H1 (cell line): ENCODE measurements at regions not wholly inside any gene's neighbourhood (a gene's known extent, or its start where the extent isn't known, plus 50 kb on each side); places are given as distances from the start of the nearest gene placed in this dataset.

Source experiments
- CTCF ChIA-PET: fragments of 300-600 bp; sonication (Branson Sonifier 250); formaldehyde crosslinking; loops from one replicate; lab custom pipeline; 2021; ENCODE audit not compliant: partially characterized antibody; lab: Charles Lee
- POLR2A ChIA-PET: fragments of 300-600 bp; sonication (Branson Sonifier 250); formaldehyde crosslinking; loops from one replicate; lab custom pipeline; 2021; ENCODE audit warnings: inconsistent platforms; ENCODE audit not compliant: partially characterized antibody; lab: Charles Lee
- DNase-seq, 2 experiments: peaks; one replicate each; pipeline versions ENCODE4 v3.0.0 to v3.0.0-alpha.2; 2010 to 2022; ENCODE audit warnings: low spot score in 2 of 2, low read depth in 1 of 2, mixed read lengths in 1 of 2
- FAIRE-seq: peaks from 2 replicates; lab custom pipeline; 2011; peaks lifted over from hg19 to GRCh38; lab: Jason Lieb, UNC
- H2AFZ ChIP-seq: 2 replicates; pipeline ENCODE4 v1.8.1; 2012; ENCODE audit warnings: low read length, inconsistent platforms
- H2AK5ac ChIP-seq: 2 replicates; pipeline ENCODE4 v1.6.1; 2013; ENCODE audit warnings: low read depth, low read length
- H2BK120ac ChIP-seq: replicated peaks from 2 replicates; pipeline ENCODE3; 2013; ENCODE audit warnings: low read depth, low read length, inconsistent platforms
- H2BK12ac ChIP-seq: 2 replicates; pipeline ENCODE4 v1.6.1; 2013; ENCODE audit warnings: low read depth, low read length
- H2BK15ac ChIP-seq: 2 replicates; pipeline ENCODE4 v1.6.1; 2013; ENCODE audit warnings: low read length
- H2BK20ac ChIP-seq: 2 replicates; pipeline ENCODE4 v1.6.1; 2013; ENCODE audit warnings: low read length
- H2BK5ac ChIP-seq: 2 replicates; pipeline ENCODE4 v1.6.1; 2013; ENCODE audit warnings: low read depth, low read length
- H3K14ac ChIP-seq: 2 replicates; pipeline ENCODE4 v1.6.1; 2013; ENCODE audit warnings: inconsistent platforms; ENCODE audit not compliant: insufficient read length
- H3K18ac ChIP-seq: 2 replicates; pipeline ENCODE4 v1.6.1; 2013; ENCODE audit warnings: low read length; ENCODE audit errors: extremely low read depth
- H3K23ac ChIP-seq: 2 replicates; pipeline ENCODE4 v1.6.1; 2013; ENCODE audit warnings: inconsistent platforms; ENCODE audit not compliant: insufficient read length
- H3K23me2 ChIP-seq: 2 replicates; pipeline ENCODE4 v1.6.1; 2013; ENCODE audit warnings: low read depth, low read length
- H3K27ac ChIP-seq: 2 replicates; pipeline ENCODE4 v1.6.1; 2011; ENCODE audit warnings: low read depth, low read length, inconsistent platforms
- H3K27me3 ChIP-seq, 4 experiments: replicated peaks in 1 of 4; 1 replicate in 1 of 4; 2 replicates in 3 of 4; pipeline versions ENCODE4 v1.6.1 to v1.8.1; 2011 to 2013; ENCODE audit warnings: low read length in 3 of 4, mild to moderate bottlenecking in 3 of 4, inconsistent platforms in 2 of 4, mixed read lengths in 2 of 4, moderate library complexity in 1 of 4; ENCODE audit not compliant: control insufficient read depth in 3 of 4, insufficient read depth in 3 of 4; ENCODE audit errors: extremely low read depth in 1 of 4
- H3K36me3 ChIP-seq, 4 experiments: 2 replicates each; pipeline versions ENCODE4 v1.6.1 to v1.8.1; 2011 to 2013; ENCODE audit warnings: mild to moderate bottlenecking in 4 of 4, low read length in 3 of 4, moderate library complexity in 2 of 4, control low read depth in 1 of 4, inconsistent platforms in 1 of 4; ENCODE audit not compliant: insufficient read depth in 4 of 4, control insufficient read depth in 2 of 4
- H3K4ac ChIP-seq: replicated peaks from 2 replicates; pipeline ENCODE3; 2013; ENCODE audit warnings: low read length, low read depth, mixed read lengths, inconsistent platforms; ENCODE audit not compliant: insufficient read length
- H3K4me1 ChIP-seq, 4 experiments: replicated peaks in 1 of 4; 1 replicate in 1 of 4; 2 replicates in 3 of 4; pipeline versions ENCODE4 v1.6.1 to v1.8.1; 2011 to 2013; ENCODE audit warnings: low read length in 3 of 4, inconsistent platforms in 2 of 4, mixed read lengths in 1 of 4; ENCODE audit not compliant: insufficient read depth in 4 of 4, control insufficient read depth in 3 of 4
- H3K4me2 ChIP-seq, 2 experiments: 2 replicates each; pipeline versions ENCODE4 v1.6.1 to v1.8.1; 2011 to 2013; ENCODE audit warnings: low read depth in 2 of 2, low read length in 2 of 2, control low read depth in 1 of 2, inconsistent platforms in 1 of 2, mild to moderate bottlenecking in 1 of 2; ENCODE audit not compliant: insufficient read depth in 1 of 2
- H3K4me3 ChIP-seq, 4 experiments: fragments of 200-600, 300-600 bp in 1 of 4; sonication (generic), shearing (Covaris generic), sonication (Bioruptor Twin) in 1 of 4; 2 replicates each; pipeline versions ENCODE4 v1.5.1 to v1.8.1; 2011 to 2016; ENCODE audit warnings: low read length in 4 of 4, low read depth in 3 of 4, control low read depth in 2 of 4, inconsistent platforms in 2 of 4, mild to moderate bottlenecking in 2 of 4, mixed read lengths in 1 of 4, moderate library complexity in 1 of 4; ENCODE audit not compliant: insufficient read depth in 2 of 4; ENCODE audit errors: extremely low read depth in 1 of 4
- H3K56ac ChIP-seq: replicated peaks from 2 replicates; pipeline ENCODE3; 2013; ENCODE audit warnings: low read depth, mild to moderate bottlenecking, mixed read lengths, low read length, inconsistent platforms; ENCODE audit not compliant: insufficient read length
- H3K79me1 ChIP-seq: 2 replicates; pipeline ENCODE4 v1.6.1; 2013; ENCODE audit warnings: low read depth, low read length, control low read depth
- H3K79me2 ChIP-seq, 2 experiments: 2 replicates each; pipeline versions ENCODE4 v1.6.1 to v1.8.1; 2012 to 2013; ENCODE audit warnings: low read length in 2 of 2, mild to moderate bottlenecking in 2 of 2, inconsistent platforms in 1 of 2; ENCODE audit not compliant: insufficient read depth in 2 of 2, control insufficient read depth in 1 of 2
- H3K9ac ChIP-seq, 4 experiments: replicated peaks in 1 of 4; 1 replicate in 1 of 4; 2 replicates in 3 of 4; pipeline versions ENCODE4 v1.6.1 to v1.8.1; 2011 to 2013; ENCODE audit warnings: low read depth in 3 of 4, low read length in 3 of 4, control low read depth in 2 of 4, mild to moderate bottlenecking in 2 of 4, moderate library complexity in 2 of 4, inconsistent platforms in 1 of 4; ENCODE audit errors: extremely low read depth in 1 of 4
- H3K9me3 ChIP-seq, 2 experiments: 2 replicates each; pipeline versions ENCODE4 v1.6.1 to v1.8.1; 2012 to 2013; ENCODE audit warnings: mild to moderate bottlenecking in 2 of 2, moderate library complexity in 2 of 2, control low read depth in 1 of 2, inconsistent platforms in 1 of 2, low read depth in 1 of 2, low read length in 1 of 2, mixed read lengths in 1 of 2; ENCODE audit not compliant: insufficient read depth in 2 of 2
- H4K20me1 ChIP-seq, 2 experiments: replicated peaks in 1 of 2; 2 replicates each; pipeline versions ENCODE3 to v1.8.1; 2011 to 2013; ENCODE audit warnings: inconsistent platforms in 2 of 2, low read length in 2 of 2, mild to moderate bottlenecking in 1 of 2; ENCODE audit not compliant: insufficient read depth in 2 of 2, control insufficient read depth in 1 of 2
- H4K5ac ChIP-seq: 2 replicates; pipeline ENCODE4 v1.6.1; 2013; ENCODE audit warnings: low read length, low read depth, mixed read lengths, inconsistent platforms; ENCODE audit not compliant: insufficient read length
- H4K8ac ChIP-seq: 2 replicates; pipeline ENCODE4 v1.8.0; 2013; ENCODE audit warnings: mild to moderate bottlenecking, moderate library complexity, low read length, inconsistent platforms; ENCODE audit not compliant: insufficient read depth; ENCODE audit errors: extremely low read depth
- H4K91ac ChIP-seq: replicated peaks from 2 replicates; pipeline ENCODE3; 2013; ENCODE audit warnings: low read length, mixed read lengths, inconsistent platforms; ENCODE audit not compliant: insufficient read length
- BACH1 ChIP-seq: IDR thresholded peaks from 2 replicates; pipeline ENCODE4 v1.6.1; 2012; ENCODE audit warnings: low read length, improper control_type of control experiment
- BCL11A ChIP-seq, 2 experiments: IDR thresholded peaks; one replicate each; pipeline ENCODE4 v1.6.1; 2011; ENCODE audit warnings: low read depth in 2 of 2, low read length in 2 of 2, mild to moderate bottlenecking in 2 of 2
- CEBPB ChIP-seq: IDR thresholded peaks from 2 replicates; pipeline ENCODE4 v1.6.1; 2012; ENCODE audit warnings: low read depth, low read length
- CHD1 ChIP-seq: IDR thresholded peaks from 2 replicates; pipeline ENCODE4 v1.6.1; 2012; ENCODE audit warnings: low read depth, low read length, improper control_type of control experiment
- CHD2 ChIP-seq: IDR thresholded peaks from 2 replicates; pipeline ENCODE4 v1.6.1; 2012; ENCODE audit warnings: low read length, improper control_type of control experiment
- CREB1 ChIP-seq: IDR thresholded peaks from 2 replicates; pipeline ENCODE4 v1.6.1; 2012; ENCODE audit warnings: inconsistent platforms
- HDAC2 ChIP-seq, 2 experiments: fragments of 300-600 bp in 1 of 2; sonication (generic) in 1 of 2; IDR thresholded peaks; 2 replicates each; pipeline ENCODE4 v1.6.1; 2011 to 2012; ENCODE audit warnings: low read depth in 2 of 2, low read length in 2 of 2, mild to moderate bottlenecking in 2 of 2, moderate library complexity in 2 of 2, borderline replicate concordance in 1 of 2, inconsistent platforms in 1 of 2
- POU5F1 ChIP-seq: IDR thresholded peaks from 2 replicates; pipeline ENCODE4 v1.6.1; 2011; ENCODE audit warnings: low read depth, mild to moderate bottlenecking, low read length, moderate library complexity
- RFX5 ChIP-seq: IDR thresholded peaks from 2 replicates; pipeline ENCODE4 v1.6.1; 2011; ENCODE audit warnings: low read depth, low read length, improper control_type of control experiment, borderline replicate concordance
- RNF2 ChIP-seq: fragments of 200-900, 300-1000 bp; sonication (generic); IDR thresholded peaks from 2 replicates; pipeline ENCODE4 v1.7.1; 2016; ENCODE audit warnings: borderline replicate concordance, low read depth, mild to moderate bottlenecking, antibody characterized with exemption, low read length; ENCODE audit not compliant: poor library complexity, severe bottlenecking; ENCODE audit errors: missing control alignments
- SIX5 ChIP-seq: IDR thresholded peaks from 2 replicates; pipeline ENCODE4 v1.6.1; 2011; ENCODE audit warnings: mild to moderate bottlenecking, low read depth, low read length
- SP1 ChIP-seq: IDR thresholded peaks from 2 replicates; pipeline ENCODE4 v1.6.1; 2011; ENCODE audit warnings: low read depth, low read length
- TEAD4 ChIP-seq: IDR thresholded peaks from 2 replicates; pipeline ENCODE4 v1.6.1; 2012; ENCODE audit warnings: low read depth, low read length, inconsistent platforms, mixed read lengths
- USF2 ChIP-seq: IDR thresholded peaks from 2 replicates; pipeline ENCODE4 v1.6.1; 2011; ENCODE audit warnings: low read length, improper control_type of control experiment
- WGBS, 2 experiments: shearing (Covaris generic) in 1 of 2; methylation state at CpG; one replicate each; pipeline versions ENCODE4 v1.1.6 to v1.1.7; 2013 to 2015; ENCODE audit warnings: low lambda C conversion rate in 2 of 2, mixed read lengths in 2 of 2, inconsistent platforms in 1 of 2, low coverage in 1 of 2, missing lambda C conversion rate in 1 of 2; ENCODE audit not compliant: insufficient replicate concordance in 2 of 2, insufficient coverage in 1 of 2, insufficient read length in 1 of 2; ENCODE audit errors: extremely low coverage in 1 of 2, missing lambda C conversion rate in 1 of 2; 5-methylcytosine and 5-hydroxymethylcytosine counted together

DNA sequence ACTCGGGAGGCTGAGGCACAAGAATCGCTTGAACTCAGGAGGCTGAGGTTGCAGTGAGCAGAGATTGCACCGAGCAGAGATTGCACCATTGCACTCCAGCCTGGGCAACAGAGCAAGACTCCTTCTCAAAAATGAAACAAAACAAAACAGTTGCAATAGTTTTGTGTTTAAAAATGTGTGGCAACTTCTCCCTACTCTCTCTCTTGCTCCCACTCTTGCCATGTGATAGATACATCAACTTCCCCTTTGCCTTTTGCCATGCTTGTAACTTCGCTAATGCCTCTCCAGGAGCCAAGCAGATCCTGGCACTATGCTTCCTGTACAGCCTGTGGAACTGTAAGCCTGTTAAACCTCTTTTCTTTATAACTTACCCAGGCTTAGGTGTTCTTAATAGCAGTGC is 52.5 kb upstream of the INTU start:
- no peak overlapping the region for H2BK20ac ChIP-seq
- H4K8ac ChIP-seq, result no peak overlapping the region; the same call in 1 of the 2 replicates
- H3K79me1 ChIP-seq, result no peaks in the 10 kb centered on the region
- no peaks in the 10 kb centered on the region for H3K36me3 ChIP-seq
- no peak overlapping the region for H3K27ac ChIP-seq
- no peaks in the 10 kb centered on the region for H3K79me2 ChIP-seq
- no peaks in the 10 kb centered on the region for H3K27me3 ChIP-seq
- no peak overlapping the region for H4K5ac ChIP-seq
- CTCF ChIA-PET, result interaction anchor here (0.5 to 1.5 kb wide), 4 partner anchors 21 to 187 kb away, joined by 3 read pairs; no protein-coding TSS in a partner anchor
- H3K9ac ChIP-seq, result no peak overlapping the region
- no peak overlapping the region for H3K4me2 ChIP-seq
- POLR2A ChIA-PET, result no interaction called here
- no peak overlapping the region for H2BK15ac ChIP-seq
- H3K23me2 ChIP-seq, result no peaks in the 10 kb centered on the region
- H3K9me3 ChIP-seq, result no peaks in the 10 kb centered on the region
- H4K91ac ChIP-seq, result no peak overlapping the region
- H3K18ac ChIP-seq, result no peak overlapping the region
- no peak overlapping the region for H2BK5ac ChIP-seq
- no peak overlapping the region for H2AK5ac ChIP-seq
- no peak for DNase-seq
- no peak overlapping the region for H3K56ac ChIP-seq
- no peak overlapping the region for H3K4ac ChIP-seq
- H3K23ac ChIP-seq, result no peak overlapping the region
- no peak overlapping the region for H2BK12ac ChIP-seq
- H2AFZ ChIP-seq, result no peak overlapping the region
- 89% methylated on average over 4 of the region's 4 CpGs; no CpG with 5 or more reads in 1 of the 2 experiments for WGBS, 2 experiments
- H4K20me1 ChIP-seq, result no peaks in the 10 kb centered on the region
- TF ChIP-seq USF2 (no peak), BCL11A (IDR thresholded peaks at IDR 0.05; ENCODE audit: low read depth in 2 of 2, low read length in 2 of 2) (no peak), SIX5 (no peak), CREB1 (no peak), POU5F1 (no peak), SP1 (no peak), RNF2 (no peak), TEAD4 (no peak), RFX5 (no peak), CEBPB (no peak), CHD1 (no peak), BACH1 (no peak), HDAC2 (IDR thresholded peaks at IDR 0.05; ENCODE audit: borderline replicate concordance in 1 of 2, low read depth in 2 of 2, low read length in 2 of 2) (no peak), CHD2 (no peak)
- H3K4me1 ChIP-seq, result no peaks in the 10 kb centered on the region
- H3K4me3 ChIP-seq, result no peak overlapping the region
- H2BK120ac ChIP-seq, result no peak overlapping the region
- no peak overlapping the region for H3K14ac ChIP-seq
- FAIRE-seq, result no peak
